SK-N-SH (cell line): ENCODE measurements at regions not wholly inside any gene's neighbourhood (a gene's known extent, or its start where the extent isn't known, plus 50 kb on each side); places are given as distances from the start of the nearest gene placed in this dataset.
"Not testable (repeated sequence)": the region's sequence is repeated elsewhere in the genome, so short reads cannot be mapped to it uniquely, and the experiment has no call there.

ENCODE experiments used
- EP300 ChIP-seq, 2 experiments: IDR thresholded peaks; 2 replicates each; pipeline versions ENCODE4 v1.4.0 to v1.6.1; 2012; ENCODE audit warnings: borderline replicate concordance in 1 of 2, low read depth in 1 of 2, low read length in 1 of 2
- NFIC ChIP-seq: IDR thresholded peaks from 2 replicates; pipeline ENCODE4 v1.4.0; 2012; ENCODE audit warnings: borderline replicate concordance
- PBX3 ChIP-seq: IDR thresholded peaks from 2 replicates; pipeline ENCODE4; 2012
- POLR2AphosphoS5 ChIP-seq: IDR thresholded peaks from 2 replicates; pipeline ENCODE4 v1.6.1; 2012; ENCODE audit warnings: low read depth, low read length
- TCF12 ChIP-seq: IDR thresholded peaks from 2 replicates; pipeline ENCODE4 v1.4.0; 2012
- USF2 ChIP-seq: fragments of 150-350 bp; IDR thresholded peaks from 2 replicates; pipeline ENCODE4 v1.6.1; 2017; ENCODE audit warnings: antibody characterized with exemption, low read length, low read depth, borderline replicate concordance
- TF ChIP-seq, protein P1 (sequence below): fragments of 200-600 bp; sonication (generic); IDR thresholded peaks from 2 replicates; pipeline ENCODE4 v1.6.1; 2017; ENCODE audit warnings: antibody characterized with exemption, mild to moderate bottlenecking, moderate library complexity
- TF ChIP-seq, protein P2 (sequence below): IDR thresholded peaks from 2 replicates; pipeline ENCODE4 v1.6.1; 2012; ENCODE audit warnings: mild to moderate bottlenecking, low read depth, low read length, moderate library complexity

DNA sequence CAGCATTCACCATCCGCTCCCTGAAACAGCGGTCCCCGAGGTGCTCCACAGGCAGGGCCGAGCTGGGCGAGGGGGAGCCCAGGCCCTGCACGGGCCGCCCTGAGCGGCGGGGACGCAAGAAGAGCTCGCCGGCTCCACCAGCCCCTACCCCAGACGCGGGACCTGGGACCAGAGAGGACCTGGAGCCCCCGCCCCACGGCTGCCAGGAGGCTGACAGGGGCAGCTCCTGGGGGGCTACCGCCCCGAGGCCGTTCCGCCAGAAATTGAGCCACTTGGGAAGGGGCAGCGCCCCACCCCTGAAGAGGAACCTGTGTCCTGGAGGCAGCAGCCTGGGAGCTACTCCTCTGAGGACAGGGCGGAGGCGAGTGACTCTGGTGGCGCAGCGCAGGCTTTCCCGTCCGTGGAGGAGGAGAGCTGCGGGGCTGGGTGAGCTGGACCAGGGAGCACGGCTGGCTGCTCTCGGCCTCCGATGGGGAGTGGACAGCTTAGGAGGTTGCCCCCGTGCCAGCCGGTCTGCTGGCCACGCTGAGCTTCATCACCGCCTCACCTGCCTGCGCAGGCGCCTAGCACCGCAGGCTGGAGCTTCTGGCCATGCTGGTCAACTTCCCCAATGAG lies 529.1 kb upstream of the DEFB115 start:
- TF ChIP-seq, protein P1, sequence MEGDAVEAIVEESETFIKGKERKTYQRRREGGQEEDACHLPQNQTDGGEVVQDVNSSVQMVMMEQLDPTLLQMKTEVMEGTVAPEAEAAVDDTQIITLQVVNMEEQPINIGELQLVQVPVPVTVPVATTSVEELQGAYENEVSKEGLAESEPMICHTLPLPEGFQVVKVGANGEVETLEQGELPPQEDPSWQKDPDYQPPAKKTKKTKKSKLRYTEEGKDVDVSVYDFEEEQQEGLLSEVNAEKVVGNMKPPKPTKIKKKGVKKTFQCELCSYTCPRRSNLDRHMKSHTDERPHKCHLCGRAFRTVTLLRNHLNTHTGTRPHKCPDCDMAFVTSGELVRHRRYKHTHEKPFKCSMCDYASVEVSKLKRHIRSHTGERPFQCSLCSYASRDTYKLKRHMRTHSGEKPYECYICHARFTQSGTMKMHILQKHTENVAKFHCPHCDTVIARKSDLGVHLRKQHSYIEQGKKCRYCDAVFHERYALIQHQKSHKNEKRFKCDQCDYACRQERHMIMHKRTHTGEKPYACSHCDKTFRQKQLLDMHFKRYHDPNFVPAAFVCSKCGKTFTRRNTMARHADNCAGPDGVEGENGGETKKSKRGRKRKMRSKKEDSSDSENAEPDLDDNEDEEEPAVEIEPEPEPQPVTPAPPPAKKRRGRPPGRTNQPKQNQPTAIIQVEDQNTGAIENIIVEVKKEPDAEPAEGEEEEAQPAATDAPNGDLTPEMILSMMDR, result not testable (repeated sequence)
- TF ChIP-seq, protein P2, sequence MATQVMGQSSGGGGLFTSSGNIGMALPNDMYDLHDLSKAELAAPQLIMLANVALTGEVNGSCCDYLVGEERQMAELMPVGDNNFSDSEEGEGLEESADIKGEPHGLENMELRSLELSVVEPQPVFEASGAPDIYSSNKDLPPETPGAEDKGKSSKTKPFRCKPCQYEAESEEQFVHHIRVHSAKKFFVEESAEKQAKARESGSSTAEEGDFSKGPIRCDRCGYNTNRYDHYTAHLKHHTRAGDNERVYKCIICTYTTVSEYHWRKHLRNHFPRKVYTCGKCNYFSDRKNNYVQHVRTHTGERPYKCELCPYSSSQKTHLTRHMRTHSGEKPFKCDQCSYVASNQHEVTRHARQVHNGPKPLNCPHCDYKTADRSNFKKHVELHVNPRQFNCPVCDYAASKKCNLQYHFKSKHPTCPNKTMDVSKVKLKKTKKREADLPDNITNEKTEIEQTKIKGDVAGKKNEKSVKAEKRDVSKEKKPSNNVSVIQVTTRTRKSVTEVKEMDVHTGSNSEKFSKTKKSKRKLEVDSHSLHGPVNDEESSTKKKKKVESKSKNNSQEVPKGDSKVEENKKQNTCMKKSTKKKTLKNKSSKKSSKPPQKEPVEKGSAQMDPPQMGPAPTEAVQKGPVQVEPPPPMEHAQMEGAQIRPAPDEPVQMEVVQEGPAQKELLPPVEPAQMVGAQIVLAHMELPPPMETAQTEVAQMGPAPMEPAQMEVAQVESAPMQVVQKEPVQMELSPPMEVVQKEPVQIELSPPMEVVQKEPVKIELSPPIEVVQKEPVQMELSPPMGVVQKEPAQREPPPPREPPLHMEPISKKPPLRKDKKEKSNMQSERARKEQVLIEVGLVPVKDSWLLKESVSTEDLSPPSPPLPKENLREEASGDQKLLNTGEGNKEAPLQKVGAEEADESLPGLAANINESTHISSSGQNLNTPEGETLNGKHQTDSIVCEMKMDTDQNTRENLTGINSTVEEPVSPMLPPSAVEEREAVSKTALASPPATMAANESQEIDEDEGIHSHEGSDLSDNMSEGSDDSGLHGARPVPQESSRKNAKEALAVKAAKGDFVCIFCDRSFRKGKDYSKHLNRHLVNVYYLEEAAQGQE, result not testable (repeated sequence)
- TF ChIP-seq NFIC; TCF12; EP300 (IDR thresholded peaks at IDR 0.05; ENCODE audit: borderline replicate concordance in 1 of 2, low read depth in 1 of 2, low read length in 1 of 2); POLR2AphosphoS5; USF2; PBX3: not testable (repeated sequence)
